GM12872 (cell line): ENCODE measurements at regions not wholly inside any gene's neighbourhood (a gene's known extent, or its start where the extent isn't known, plus 50 kb on each side); places are given as distances from the start of the nearest gene placed in this dataset.

Source experiments
- CTCF ChIP-seq: IDR thresholded peaks from 3 replicates; pipeline ENCODE4 v1.5.1; 2011; ENCODE audit warnings: low read depth, mild to moderate bottlenecking, low read length, moderate library complexity; ENCODE audit not compliant: insufficient read depth

- peak; percentile 69 for TF ChIP-seq CTCF
These were observed 543.4 kb downstream of the GBE1 start for GRCh38 chr3:81218023-81218422.

- TF ChIP-seq CTCF, result no peak
These were observed 544.3 kb downstream of the GBE1 start for GRCh38 chr3:81217101-81217500.

DNA sequence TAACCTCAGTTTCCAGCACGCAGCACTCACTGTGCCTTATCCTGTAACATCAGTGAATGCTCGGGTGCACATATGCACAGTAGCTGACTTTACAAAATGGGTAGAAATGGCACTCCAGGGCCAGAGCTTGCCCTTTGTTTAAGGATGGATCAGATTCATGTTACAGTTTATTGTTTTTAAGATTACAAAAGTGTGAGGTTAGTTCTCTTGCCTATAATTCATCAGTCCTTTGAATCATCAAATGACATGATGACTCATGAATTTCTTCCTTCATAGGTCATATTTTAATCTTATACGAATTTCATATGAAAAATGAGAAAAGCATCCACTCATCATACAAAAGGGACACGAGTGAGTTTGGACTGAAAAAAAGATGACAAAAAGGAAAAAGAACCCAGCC lies 545.3 kb downstream of the GBE1 start:
- TF ChIP-seq CTCF, result no peak

DNA sequence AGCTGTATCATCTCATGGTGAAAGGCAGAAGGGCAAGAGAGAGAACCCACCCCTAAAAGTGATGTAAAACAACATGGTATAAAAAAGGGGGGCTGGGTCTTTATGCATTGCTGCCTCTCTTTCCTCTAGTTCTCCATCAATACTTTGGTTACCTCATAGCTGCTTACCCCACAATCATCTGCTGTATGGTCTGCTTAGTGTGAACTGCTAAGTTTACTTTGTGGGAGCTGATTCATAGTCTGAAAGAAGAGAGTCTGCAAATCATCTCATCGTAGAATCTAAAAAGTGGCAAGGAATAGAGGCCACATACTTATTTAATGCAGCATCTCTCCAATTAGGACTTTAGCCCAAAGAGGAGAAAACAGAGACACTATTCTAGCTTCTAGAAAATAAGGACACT lies 546.8 kb downstream of the GBE1 start:
- TF ChIP-seq CTCF, result no peak

- no peak for TF ChIP-seq CTCF
These were observed 561.9 kb downstream of the GBE1 start for GRCh38 chr3:81199587-81199986.

- no peak for TF ChIP-seq CTCF
These were observed 562.7 kb downstream of the GBE1 start for GRCh38 chr3:81198756-81199155.

DNA sequence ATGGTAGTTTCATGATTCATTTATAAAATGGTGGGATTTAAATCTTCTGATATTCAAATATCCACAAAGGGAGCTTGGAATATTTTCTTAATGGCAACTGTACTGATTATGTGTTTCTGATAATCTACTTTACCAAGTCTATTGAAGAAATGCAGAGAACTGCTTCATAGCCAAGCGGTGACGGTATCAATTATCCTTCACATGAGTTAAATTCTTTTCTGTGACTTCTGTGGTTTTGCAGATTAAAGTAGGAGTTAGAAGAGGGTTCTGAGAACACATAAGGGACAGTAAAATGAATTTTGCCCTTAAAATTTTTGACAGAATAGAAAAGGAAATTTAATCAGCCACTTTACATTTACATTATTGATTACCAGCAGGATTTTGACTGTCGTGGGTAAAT lies 563.2 kb downstream of the GBE1 start:
- no peak for TF ChIP-seq CTCF

GRCh38 chr3:81197386-81197785 lies 564.1 kb downstream of the GBE1 start:
- TF ChIP-seq CTCF, result no peak
